ENCODE measurements at regions not wholly inside any gene's neighbourhood (a gene's known extent, or its start where the extent isn't known, plus 50 kb on each side); places are given as distances from the start of the nearest gene placed in this dataset.
"Not testable (repeated sequence)": the region's sequence is repeated elsewhere in the genome, so short reads cannot be mapped to it uniquely, and the experiment has no call there.

DNA sequence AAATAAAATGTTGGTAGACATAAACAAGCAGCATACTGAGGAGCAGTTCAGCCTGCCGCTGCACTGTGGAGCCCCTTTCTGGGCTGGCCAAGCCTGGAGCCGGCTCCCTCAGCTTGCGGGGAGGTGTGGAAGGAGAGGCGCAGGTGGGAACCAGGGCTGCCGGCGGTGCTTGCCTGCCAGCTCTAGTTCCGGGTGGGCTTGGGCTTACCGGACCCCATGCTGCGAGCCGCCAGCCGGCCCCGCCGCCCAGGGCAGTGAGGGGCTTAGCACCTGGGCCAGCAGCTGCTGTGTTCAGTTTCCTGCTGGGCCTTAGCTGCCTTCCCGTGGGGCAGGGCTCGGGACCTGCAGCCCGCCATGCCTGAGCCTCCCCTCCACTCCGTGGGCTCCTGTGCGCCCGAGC lies 672.9 kb upstream of the POM121L12 start:
- Mint-ChIP-seq H3K27me3 (no peaks in the 10 kb centered on the region), H3K4me1 (ENCODE audit: low read depth) (no peaks in the 10 kb centered on the region), H3K36me3 (ENCODE audit: low read depth) (no peaks in the 10 kb centered on the region)

DNA sequence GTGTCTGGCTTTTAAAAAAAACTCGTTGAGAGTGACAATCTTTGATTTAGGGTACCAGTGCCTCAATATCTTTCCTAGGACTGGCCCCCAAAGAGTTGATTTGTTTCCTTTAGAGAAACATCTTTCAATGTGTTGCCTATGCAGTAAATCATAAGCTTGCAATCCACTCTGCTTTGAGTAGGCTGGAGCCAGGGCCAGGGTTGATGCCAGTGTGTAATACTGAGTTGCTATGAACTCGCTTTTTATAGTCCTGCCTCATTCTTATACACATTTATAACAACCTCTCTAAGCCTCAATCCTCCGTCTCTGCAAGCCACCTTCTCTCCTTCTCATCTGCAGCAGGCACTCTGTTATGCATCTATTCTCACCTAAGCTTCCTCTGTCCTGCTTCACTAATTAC lies 674.9 kb upstream of the POM121L12 start:
- H3K27ac Mint-ChIP-seq, result no peak overlapping the region

More for the DNA sequence above, 672.9 kb upstream of the POM121L12 start:
- no peak overlapping the region for H3K27ac Mint-ChIP-seq
- H3K4me3 Mint-ChIP-seq, result no peak overlapping the region
- peaks cover 2% of the 10 kb centered on the region for H3K9me3 Mint-ChIP-seq
- no peak for DNase-seq

DNA sequence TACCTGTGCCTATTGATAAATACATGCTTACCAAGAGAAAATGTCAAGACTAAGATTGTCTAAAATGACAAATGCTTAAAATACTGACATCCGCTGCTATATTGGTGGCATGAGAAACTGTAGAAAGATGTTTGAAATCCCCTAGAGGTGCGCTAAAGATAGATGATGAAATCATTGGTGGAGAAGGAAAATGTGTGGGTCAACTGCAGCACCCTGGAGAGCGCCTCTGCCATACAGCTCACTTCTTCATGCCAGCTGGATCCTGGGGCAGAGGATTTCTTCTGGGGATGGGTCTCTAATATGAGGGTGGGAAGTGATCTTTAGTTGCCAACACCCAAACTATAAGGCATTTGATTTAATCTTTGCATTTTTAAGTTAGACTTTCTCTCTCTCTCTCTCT lies 680.4 kb upstream of the POM121L12 start:
- peaks cover 12% of the 10 kb centered on the region for H3K9me3 Mint-ChIP-seq
- no peak overlapping the region for H3K27ac Mint-ChIP-seq
- H3K4me1 Mint-ChIP-seq (ENCODE audit: low read depth), result no peaks in the 10 kb centered on the region
- no peaks in the 10 kb centered on the region for H3K27me3 Mint-ChIP-seq
- H3K36me3 Mint-ChIP-seq (ENCODE audit: low read depth), result no peaks in the 10 kb centered on the region
- H3K4me3 Mint-ChIP-seq, result no peak overlapping the region
- DNase-seq, result no peak

More for the DNA sequence above, 674.9 kb upstream of the POM121L12 start:
- no peak overlapping the region for H3K4me3 Mint-ChIP-seq
- H3K9me3 Mint-ChIP-seq, result peaks cover 5% of the 10 kb centered on the region
- no peak for DNase-seq
- no peaks in the 10 kb centered on the region for H3K36me3 Mint-ChIP-seq (ENCODE audit: low read depth)
- H3K27me3 Mint-ChIP-seq, result no peaks in the 10 kb centered on the region
- H3K4me1 Mint-ChIP-seq (ENCODE audit: low read depth), result no peaks in the 10 kb centered on the region

DNA sequence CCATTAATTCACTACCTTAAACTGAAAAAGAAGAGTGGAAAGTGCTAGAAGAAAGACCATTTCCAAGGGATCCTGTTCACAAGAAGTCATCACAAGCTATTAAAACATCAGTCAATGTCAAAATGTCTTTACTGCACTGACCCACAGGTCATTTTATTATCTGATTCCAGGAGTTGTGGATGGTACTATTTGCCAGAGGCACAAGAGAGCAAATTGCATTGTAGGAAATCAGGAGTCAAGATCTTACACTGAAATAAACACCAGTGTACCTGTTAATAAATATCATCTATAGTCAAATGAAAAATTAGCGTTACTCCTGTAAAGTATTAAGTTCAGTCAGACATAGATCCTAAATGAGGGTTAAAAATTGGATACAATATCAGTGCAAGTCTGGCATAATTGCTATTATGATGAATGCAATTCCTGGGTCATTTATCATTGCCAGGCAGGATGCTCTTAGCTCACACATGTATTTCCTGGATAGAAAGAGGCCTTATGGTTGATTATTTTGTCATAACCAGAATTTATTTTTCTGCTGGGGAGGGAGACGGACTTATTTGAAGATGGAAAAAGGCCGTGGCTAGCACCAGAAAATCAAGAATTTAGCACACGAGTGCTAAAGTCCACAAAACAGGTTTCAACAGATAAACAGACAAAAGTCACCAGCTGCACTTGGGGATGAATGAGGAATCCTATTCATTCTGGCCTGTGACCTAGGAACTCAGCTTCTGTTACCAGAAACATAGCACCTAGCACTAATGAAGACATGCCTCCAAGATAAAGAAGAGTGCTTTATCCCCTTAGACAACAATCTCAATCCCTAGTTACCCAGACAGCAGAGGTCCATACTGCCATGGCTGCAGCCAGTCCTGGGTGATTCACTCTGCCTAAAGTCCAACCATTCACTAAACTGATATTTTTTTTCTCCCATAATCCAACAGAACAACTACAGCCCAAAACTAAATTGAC lies 683.1 kb upstream of the POM121L12 start:
- DNase-seq, result no peak
- Mint-ChIP-seq H3K36me3 (ENCODE audit: low read depth) (no peaks in the 10 kb centered on the region), H3K4me1 (ENCODE audit: low read depth) (no peaks in the 10 kb centered on the region), H3K9me3 (peaks cover 12% of the 10 kb centered on the region), H3K27ac (no peak overlapping the region), H3K4me3 (no peak overlapping the region), H3K27me3 (no peaks in the 10 kb centered on the region)

GRCh38 chr7:52344015-52344414 lies 691.4 kb upstream of the POM121L12 start:
- no peaks in the 10 kb centered on the region for H3K27me3 Mint-ChIP-seq
- no peaks in the 10 kb centered on the region for H3K4me1 Mint-ChIP-seq (ENCODE audit: low read depth)
- H3K9me3 Mint-ChIP-seq, result peaks cover 5% of the 10 kb centered on the region
- no peak overlapping the region for H3K27ac Mint-ChIP-seq
- H3K36me3 Mint-ChIP-seq (ENCODE audit: low read depth), result no peaks in the 10 kb centered on the region
- DNase-seq, result no peak
- no peak overlapping the region for H3K4me3 Mint-ChIP-seq

DNA sequence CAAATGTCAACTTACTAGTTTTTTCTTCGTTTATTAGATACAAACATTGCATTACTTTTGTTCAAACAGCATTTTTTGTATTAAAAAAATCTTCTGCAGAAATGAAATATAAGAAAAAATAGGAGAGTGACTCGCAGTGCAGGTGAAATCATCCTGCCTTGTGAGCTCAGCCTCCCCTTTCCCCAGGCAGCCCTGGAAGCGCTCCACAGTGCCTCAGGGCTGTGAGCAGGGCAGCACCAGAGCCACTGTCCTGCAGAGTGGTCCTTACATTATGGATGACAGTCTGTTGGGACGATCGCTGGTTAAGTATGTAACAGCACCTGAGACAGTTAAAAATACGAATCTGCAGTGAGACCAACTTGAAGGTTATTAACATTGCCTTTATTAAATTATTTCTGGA lies 695.4 kb upstream of the POM121L12 start:
- Mint-ChIP-seq H3K27ac (no peak overlapping the region), H3K36me3 (ENCODE audit: low read depth) (no peaks in the 10 kb centered on the region), H3K9me3 (peaks cover 5% of the 10 kb centered on the region), H3K4me3 (no peak overlapping the region), H3K4me1 (ENCODE audit: low read depth) (no peaks in the 10 kb centered on the region), H3K27me3 (no peaks in the 10 kb centered on the region)
- no peak for DNase-seq

GRCh38 chr7:52328328-52328727 lies 707.1 kb upstream of the POM121L12 start:
- not testable (repeated sequence) for H3K4me3 Mint-ChIP-seq; H3K4me1 Mint-ChIP-seq (ENCODE audit: low read depth); H3K36me3 Mint-ChIP-seq (ENCODE audit: low read depth); H3K27me3 Mint-ChIP-seq; DNase-seq; H3K27ac Mint-ChIP-seq
- peaks cover 19% of the 10 kb centered on the region for H3K9me3 Mint-ChIP-seq

DNA sequence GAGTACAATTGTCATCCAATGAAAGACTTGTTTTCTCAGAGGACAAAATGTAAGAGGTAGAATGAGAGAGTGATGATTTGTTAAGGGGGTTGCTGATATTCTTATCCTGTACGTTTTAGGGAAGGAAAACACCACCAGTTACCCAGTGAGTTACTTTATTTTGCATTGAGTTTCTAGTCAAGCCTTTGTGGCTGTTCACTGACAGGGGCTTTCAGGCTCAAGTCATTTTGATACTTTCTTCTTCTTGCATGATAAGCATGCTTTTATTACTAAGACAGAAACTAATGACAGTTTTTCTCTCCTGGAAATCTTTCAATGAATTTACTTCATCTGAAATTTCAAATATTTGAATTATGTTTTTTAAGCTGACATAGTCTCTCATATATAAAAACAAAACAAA lies 710.2 kb upstream of the POM121L12 start:
- Mint-ChIP-seq H3K27me3 (no peaks in the 10 kb centered on the region), H3K4me1 (ENCODE audit: low read depth) (no peaks in the 10 kb centered on the region), H3K4me3 (no peak overlapping the region), H3K36me3 (ENCODE audit: low read depth) (no peaks in the 10 kb centered on the region), H3K27ac (no peak overlapping the region), H3K9me3 (peaks cover 18% of the 10 kb centered on the region)
- no peak for DNase-seq

DNA sequence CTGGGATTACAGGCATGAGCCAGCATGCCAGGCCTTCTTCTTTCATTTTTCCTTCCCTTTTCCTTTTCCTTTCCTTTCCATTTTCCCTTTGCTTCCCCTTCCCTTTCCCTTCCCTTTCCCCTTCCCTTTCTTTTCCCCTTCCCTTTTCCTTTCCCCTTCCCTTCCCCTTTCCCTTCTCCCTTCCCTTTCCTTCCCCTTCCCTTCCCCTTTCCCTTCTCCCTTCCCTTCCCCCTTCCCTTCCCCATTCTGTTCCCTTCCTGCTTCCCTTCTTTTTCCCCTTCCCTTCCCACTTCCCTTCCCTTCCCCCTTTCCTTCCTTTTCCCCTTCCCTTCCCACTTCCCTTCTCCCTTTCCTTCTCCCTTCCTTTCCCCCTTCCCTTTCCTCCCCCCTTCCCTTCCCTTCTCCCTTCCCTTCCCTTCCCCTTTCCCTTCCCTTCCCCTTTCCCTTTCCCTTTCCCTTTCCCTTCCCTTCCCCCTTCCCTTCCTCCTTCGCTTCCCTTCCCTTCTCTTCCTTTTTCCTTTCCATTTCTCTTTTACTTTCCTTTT lies 712.2 kb upstream of the POM121L12 start:
- Mint-ChIP-seq H3K4me3 (no peak overlapping the region), H3K36me3 (ENCODE audit: low read depth) (no peaks in the 10 kb centered on the region), H3K27me3 (no peaks in the 10 kb centered on the region), H3K4me1 (ENCODE audit: low read depth) (no peaks in the 10 kb centered on the region), H3K9me3 (peaks cover 9% of the 10 kb centered on the region), H3K27ac (no peak overlapping the region)
- no peak for DNase-seq

DNA sequence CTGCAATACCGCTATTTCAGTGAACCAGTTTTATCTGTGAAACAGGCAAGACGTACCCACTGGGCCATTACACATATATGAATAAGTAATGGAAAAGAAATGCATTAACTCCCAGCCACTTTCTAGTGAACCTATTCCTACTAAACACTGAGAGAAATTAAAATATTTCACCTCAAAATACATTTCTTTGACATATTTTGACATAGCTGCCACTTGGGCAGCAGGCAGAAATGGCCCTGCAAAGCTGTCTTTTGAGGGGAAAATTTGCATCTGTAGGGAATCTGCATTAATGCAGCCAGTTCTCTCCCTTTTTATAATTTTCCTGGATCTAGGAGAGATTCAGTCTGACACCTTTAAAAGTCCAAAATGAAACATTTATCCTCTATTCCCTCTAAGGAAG lies 714.8 kb upstream of the POM121L12 start:
- no peak for DNase-seq
- H3K36me3 Mint-ChIP-seq (ENCODE audit: low read depth), result no peaks in the 10 kb centered on the region
- no peaks in the 10 kb centered on the region for H3K4me1 Mint-ChIP-seq (ENCODE audit: low read depth)
- H3K27ac Mint-ChIP-seq, result no peak overlapping the region
- H3K27me3 Mint-ChIP-seq, result no peaks in the 10 kb centered on the region
- peaks cover 15% of the 10 kb centered on the region for H3K9me3 Mint-ChIP-seq
- no peak overlapping the region for H3K4me3 Mint-ChIP-seq

DNA sequence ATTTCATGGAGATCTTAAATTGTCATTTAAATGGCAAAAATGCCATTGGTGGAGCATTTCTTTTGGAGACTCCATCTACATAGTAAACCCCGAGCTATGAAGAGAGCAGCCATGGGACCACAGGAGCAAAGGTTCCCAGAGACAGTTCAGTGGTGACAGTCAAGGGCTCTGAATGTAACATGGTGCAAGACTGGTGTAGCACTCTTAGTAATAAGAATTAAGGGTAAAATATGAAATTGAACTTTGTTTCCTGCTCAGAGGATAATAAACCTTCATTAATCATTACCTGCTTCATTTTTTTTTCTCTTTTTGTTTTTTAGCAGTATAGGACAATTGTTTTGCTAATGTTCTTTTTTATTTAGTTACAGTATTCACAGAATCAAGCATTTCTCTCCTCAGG lies 717.5 kb upstream of the POM121L12 start:
- Mint-ChIP-seq H3K4me3 (no peak overlapping the region), H3K27me3 (no peaks in the 10 kb centered on the region), H3K4me1 (ENCODE audit: low read depth) (no peaks in the 10 kb centered on the region), H3K9me3 (peaks cover 21% of the 10 kb centered on the region), H3K27ac (no peak overlapping the region), H3K36me3 (ENCODE audit: low read depth) (no peaks in the 10 kb centered on the region)
- no peak for DNase-seq

- Mint-ChIP-seq H3K36me3 (ENCODE audit: low read depth) (no peaks in the 10 kb centered on the region), H3K27me3 (no peaks in the 10 kb centered on the region), H3K4me3 (no peak overlapping the region), H3K27ac (no peak overlapping the region), H3K9me3 (peaks cover 30% of the 10 kb centered on the region), H3K4me1 (ENCODE audit: low read depth) (no peaks in the 10 kb centered on the region)
- no peak for DNase-seq
Observed at GRCh38 chr7:52311886-52312285, 723.5 kb upstream of the POM121L12 start.

- Mint-ChIP-seq H3K4me3 (no peak overlapping the region), H3K36me3 (ENCODE audit: low read depth) (no peaks in the 10 kb centered on the region), H3K27ac (no peak overlapping the region), H3K9me3 (peaks cover 23% of the 10 kb centered on the region), H3K4me1 (ENCODE audit: low read depth) (no peaks in the 10 kb centered on the region), H3K27me3 (no peaks in the 10 kb centered on the region)
- no peak for DNase-seq
Observed at GRCh38 chr7:52309631-52310030, 725.8 kb upstream of the POM121L12 start.

DNA sequence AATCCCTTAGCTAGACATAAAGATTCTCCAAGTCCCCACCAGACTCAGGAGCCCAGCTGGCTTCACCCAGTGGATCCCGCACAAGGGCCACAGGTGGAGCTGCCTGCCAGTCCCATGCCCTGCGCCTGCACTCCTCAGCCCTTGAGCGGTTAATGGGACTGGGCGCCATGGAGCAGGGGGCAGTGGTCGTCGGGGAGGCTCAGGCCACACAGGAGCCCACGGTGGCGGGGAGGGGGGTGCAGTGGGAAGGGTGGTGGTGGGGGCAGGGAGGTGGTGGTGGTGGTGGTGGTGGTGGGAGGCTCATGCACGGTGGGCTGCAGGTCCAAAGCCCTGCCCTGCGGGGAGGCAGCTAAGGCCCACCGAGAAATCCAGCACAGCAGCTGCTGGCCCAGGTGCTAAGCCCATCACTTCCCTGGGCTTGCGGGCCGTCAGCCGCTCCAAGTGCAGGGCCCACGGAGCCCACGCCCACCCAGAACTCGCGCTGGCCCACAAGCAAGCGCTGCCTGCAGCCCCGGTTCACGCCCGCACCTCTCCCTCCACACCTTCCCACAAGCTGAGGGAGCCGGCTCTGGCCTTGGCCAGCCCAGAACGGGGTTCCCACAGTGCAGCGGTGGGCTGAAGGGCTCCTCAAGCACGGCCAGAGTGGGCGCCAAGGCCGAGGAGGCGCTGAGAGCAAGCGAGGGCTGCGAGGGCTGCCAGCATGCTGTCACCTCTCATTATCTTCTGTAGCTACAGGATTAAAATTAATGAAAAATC lies 732.5 kb upstream of the POM121L12 start:
- no peak overlapping the region for H3K27ac Mint-ChIP-seq
- H3K36me3 Mint-ChIP-seq (ENCODE audit: low read depth), result no peaks in the 10 kb centered on the region
- no peak for DNase-seq
- no peaks in the 10 kb centered on the region for H3K27me3 Mint-ChIP-seq
- H3K4me3 Mint-ChIP-seq, result no peak overlapping the region
- peaks cover 3% of the 10 kb centered on the region for H3K4me1 Mint-ChIP-seq (ENCODE audit: low read depth)
- peaks cover 11% of the 10 kb centered on the region for H3K9me3 Mint-ChIP-seq

DNA sequence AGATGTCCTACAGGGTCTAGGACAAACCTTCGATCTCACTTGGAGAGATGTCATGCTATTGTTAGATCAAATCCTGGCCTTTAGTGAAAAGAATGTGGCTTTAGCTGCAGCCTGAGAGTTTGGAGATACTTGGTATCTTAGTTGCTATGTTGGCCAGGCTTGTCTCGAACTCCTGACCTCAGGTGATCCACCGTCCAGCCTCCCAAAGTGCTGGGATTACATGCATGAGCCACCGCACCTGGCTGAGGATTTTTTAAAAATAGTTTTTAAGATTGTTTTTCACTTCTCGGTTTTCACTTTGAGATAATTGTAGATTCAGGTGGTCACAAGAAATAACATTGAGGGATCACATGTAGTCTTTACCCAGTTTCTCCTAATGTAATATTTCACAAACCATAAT lies 738.3 kb upstream of the POM121L12 start:
- no peaks in the 10 kb centered on the region for H3K27me3 Mint-ChIP-seq
- no peak overlapping the region for H3K27ac Mint-ChIP-seq
- H3K36me3 Mint-ChIP-seq (ENCODE audit: low read depth), result no peaks in the 10 kb centered on the region
- no peak overlapping the region for H3K4me3 Mint-ChIP-seq
- no peaks in the 10 kb centered on the region for H3K4me1 Mint-ChIP-seq (ENCODE audit: low read depth)
- H3K9me3 Mint-ChIP-seq, result peaks cover 16% of the 10 kb centered on the region
- DNase-seq, result no peak

All from activated T-cell treated with anti-CD3 and anti-CD28 coated beads, Interleukin-2, amount 50 U/mL, for 24 hours (primary cell).